ENCODE measurements at regions not wholly inside any gene's neighbourhood (a gene's known extent, or its start where the extent isn't known, plus 50 kb on each side); places are given as distances from the start of the nearest gene placed in this dataset.

- Mint-ChIP-seq H3K9me3 (no peaks in the 10 kb centered on the region), H3K27me3 (ENCODE audit: low read depth) (no peaks in the 10 kb centered on the region), H3K4me1 (peaks cover 22 to 27% of the 10 kb centered on the region in 2 experiments), H3K4me3 (no peak overlapping the region), H3K27ac (no peak overlapping the region), H3K36me3 (ENCODE audit: insufficient read depth in 1 of 3, low read depth in 3 of 3) (no peaks in the 10 kb centered on the region; a peak in 1 of 7 replicates)
- Histone ChIP-seq H3T11ph (ENCODE audit: low read length) (no peak overlapping the region), H3K9ac (ENCODE audit: extremely low read depth, insufficient read length, low read length) (no peak overlapping the region), H3K9me3 (ENCODE audit: control insufficient read depth, low read depth, low read length) (no peaks in the 10 kb centered on the region), H3K56ac (ENCODE audit: insufficient read length, low read depth, low read length) (no peak overlapping the region), H4K20me1 (ENCODE audit: control insufficient read depth, insufficient read depth, insufficient read length) (no peaks in the 10 kb centered on the region), H2BK15ac (ENCODE audit: low read depth, low read length) (no peak overlapping the region), H2BK120ac (ENCODE audit: low read depth, low read length, poor library complexity, severe bottlenecking) (no peak overlapping the region), H2BK20ac (ENCODE audit: low read depth, low read length, poor library complexity, severe bottlenecking) (no peak overlapping the region), H3K79me2 (ENCODE audit: insufficient read depth, low read length) (no peaks in the 10 kb centered on the region), H4K8ac (replicated peaks; ENCODE audit: insufficient read length, low read depth, low read length) (no peak overlapping the region), H2AFZ (ENCODE audit: low read length) (no peak overlapping the region), H3K14ac (ENCODE audit: insufficient read depth, low read length) (no peak overlapping the region), H3K27ac (ENCODE audit: insufficient read length, low read depth, low read length) (no peak overlapping the region), H3K4me1 (ENCODE audit: insufficient read depth, low read length) (no peaks in the 10 kb centered on the region), H3K23me2 (ENCODE audit: insufficient read length, low read depth, low read length, poor library complexity, severe bottlenecking) (no peaks in the 10 kb centered on the region), H3K4ac (ENCODE audit: low read depth, low read length) (no peak overlapping the region), H3K18ac (ENCODE audit: insufficient read length, low read depth, low read length) (no peak overlapping the region), H2BK5ac (ENCODE audit: insufficient read length, low read length) (no peak overlapping the region), H3K27me3 (ENCODE audit: insufficient read depth, low read length) (no peaks in the 10 kb centered on the region), H3K4me2 (ENCODE audit: insufficient read depth, insufficient read length, low read length) (no peak overlapping the region), H4K5ac (ENCODE audit: insufficient read length, low read depth, low read length) (no peak overlapping the region), H3K79me1 (ENCODE audit: insufficient read depth, low read depth, low read length, poor library complexity, severe bottlenecking) (no peaks in the 10 kb centered on the region), H4K91ac (ENCODE audit: insufficient read length, low read depth, low read length) (no peak overlapping the region), H2AK5ac (ENCODE audit: insufficient read length, low read length) (no peak overlapping the region), H3K23ac (ENCODE audit: insufficient read length, low read depth, low read length) (no peak overlapping the region), H2BK12ac (ENCODE audit: insufficient read length, low read depth, low read length) (no peak overlapping the region)
- TF ChIP-seq CTCF (conservative IDR thresholded peaks at IDR 0.05), result no peak
- no peak for DNase-seq
- WGBS (ENCODE audit: extremely low coverage, insufficient read length, low lambda C conversion rate), result no CpG with 5 or more reads among the region's 2 CpGs
Measured at GRCh38 chr5:130705368-130705767, 459.7 kb downstream of the HINT1 start.
